HG02870 (cell line): ENCODE measurements at regions not wholly inside any gene's neighbourhood (a gene's known extent, or its start where the extent isn't known, plus 50 kb on each side); places are given as distances from the start of the nearest gene placed in this dataset.
"Not testable (repeated sequence)": the region's sequence is repeated elsewhere in the genome, so short reads cannot be mapped to it uniquely, and the experiment has no call there.

Experiments used
- ATAC-seq: cut with Tn5 transposase; IDR thresholded peaks from one replicate; pipeline ENCODE4 v1.9.1; 2021; ENCODE audit warnings: mild to moderate bottlenecking, moderate library complexity; ENCODE audit not compliant: unreplicated experiment

- ATAC-seq, result no peak
These were observed 430.9 kb upstream of the HNRNPA3 start for GRCh38 chr2:176781570-176782217.

- ATAC-seq, result no peak
These were observed 427.9 kb upstream of the HNRNPA3 start for GRCh38 chr2:176784633-176785200.

GRCh38 chr2:176789751-176790150, 422.8 kb upstream of the HNRNPA3 start:
- ATAC-seq, result no peak

GRCh38 chr2:176790468-176790867, 422.1 kb upstream of the HNRNPA3 start:
- ATAC-seq, result no peak

- no peak for ATAC-seq
These were observed 418.8 kb upstream of the HNRNPA3 start for GRCh38 chr2:176793792-176794191.

- no peak for ATAC-seq
These were observed 418.2 kb upstream of the HNRNPA3 start for GRCh38 chr2:176794392-176794791.

GRCh38 chr2:176795823-176796222, 416.8 kb upstream of the HNRNPA3 start:
- no peak for ATAC-seq

GRCh38 chr2:176796677-176797076, 415.9 kb upstream of the HNRNPA3 start:
- ATAC-seq, result not testable (repeated sequence)

- ATAC-seq, result no peak
These were observed 408.2 kb upstream of the HNRNPA3 start for GRCh38 chr2:176804392-176804791.

- no peak for ATAC-seq
These were observed 407.2 kb upstream of the HNRNPA3 start for GRCh38 chr2:176805345-176805744.

- ATAC-seq, result no peak
These were observed 400.3 kb upstream of the HNRNPA3 start for GRCh38 chr2:176812246-176812775.

- no peak for ATAC-seq
These were observed 399.4 kb upstream of the HNRNPA3 start for GRCh38 chr2:176813156-176813555.

GRCh38 chr2:176813621-176814049, 399.0 kb upstream of the HNRNPA3 start:
- no peak for ATAC-seq

- ATAC-seq, result no peak
These were observed 398.3 kb upstream of the HNRNPA3 start for GRCh38 chr2:176814274-176814673.

- no peak for ATAC-seq
These were observed 397.7 kb upstream of the HNRNPA3 start for GRCh38 chr2:176814740-176815367.

- no peak for ATAC-seq
These were observed 395.5 kb upstream of the HNRNPA3 start for GRCh38 chr2:176817061-176817565.

GRCh38 chr2:176818076-176818475, 394.5 kb upstream of the HNRNPA3 start:
- ATAC-seq, result no peak

GRCh38 chr2:176818617-176819016, 394.0 kb upstream of the HNRNPA3 start:
- ATAC-seq, result no peak

GRCh38 chr2:176819306-176819705, 393.3 kb upstream of the HNRNPA3 start:
- no peak for ATAC-seq

GRCh38 chr2:176820371-176820932, 392.1 kb upstream of the HNRNPA3 start:
- ATAC-seq, result no peak

- no peak for ATAC-seq
These were observed 391.2 kb upstream of the HNRNPA3 start for GRCh38 chr2:176821350-176821749.

GRCh38 chr2:176822060-176822459, 390.5 kb upstream of the HNRNPA3 start:
- no peak for ATAC-seq
